Mesendoderm (in vitro differentiated cells): ENCODE measurements at regions not wholly inside any gene's neighbourhood (a gene's known extent, or its start where the extent isn't known, plus 50 kb on each side); places are given as distances from the start of the nearest gene placed in this dataset.

ENCODE experiments used
- DNase-seq: peaks from one replicate; pipeline ENCODE4 v3.0.0; 2013
- H2AK5ac ChIP-seq: 2 replicates; pipeline ENCODE4 v1.6.1; 2013; ENCODE audit warnings: low read length, inconsistent platforms
- H2BK120ac ChIP-seq: 2 replicates; pipeline ENCODE4 v1.6.1; 2013; ENCODE audit warnings: low read depth, mild to moderate bottlenecking, low read length, moderate library complexity, mixed read lengths
- H2BK15ac ChIP-seq: replicated peaks from 2 replicates; pipeline ENCODE4 v1.6.1; 2013; ENCODE audit warnings: low read depth, mild to moderate bottlenecking, moderate library complexity
- H2BK5ac ChIP-seq: 2 replicates; pipeline ENCODE4 v1.6.1; 2013; ENCODE audit warnings: low read length, inconsistent platforms
- H3K18ac ChIP-seq: 2 replicates; pipeline ENCODE4 v1.6.1; 2013; ENCODE audit warnings: mild to moderate bottlenecking, low read length, mixed read lengths
- H3K23ac ChIP-seq: one replicate; pipeline ENCODE4 v1.6.1; 2013; ENCODE audit warnings: low read length
- H3K27ac ChIP-seq: 2 replicates; pipeline ENCODE4 v1.5.1; 2013; ENCODE audit warnings: low read depth, mild to moderate bottlenecking, inconsistent platforms, low read length, moderate library complexity
- H3K27me3 ChIP-seq: 2 replicates; pipeline ENCODE4 v1.6.1; 2013; ENCODE audit warnings: low read length, control low read depth, mild to moderate bottlenecking, inconsistent platforms; ENCODE audit not compliant: insufficient read depth, poor library complexity
- H3K36me3 ChIP-seq: 2 replicates; pipeline ENCODE4 v1.6.1; 2013; ENCODE audit warnings: low read length, inconsistent platforms; ENCODE audit not compliant: control insufficient read depth, insufficient read depth
- H3K4ac ChIP-seq: one replicate; pipeline ENCODE4 v1.6.1; 2013; ENCODE audit warnings: low read depth, mild to moderate bottlenecking, low read length, moderate library complexity
- H3K4me1 ChIP-seq: 2 replicates; pipeline ENCODE4 v1.6.1; 2013; ENCODE audit warnings: low read depth, low read length, inconsistent platforms; ENCODE audit not compliant: control insufficient read depth
- H3K4me2 ChIP-seq: 2 replicates; pipeline ENCODE4 v1.6.1; 2013; ENCODE audit warnings: low read length
- H3K4me3 ChIP-seq: 2 replicates; pipeline ENCODE4 v1.5.1; 2013; ENCODE audit warnings: mild to moderate bottlenecking, low read length
- H3K56ac ChIP-seq: one replicate; pipeline ENCODE4 v1.6.1; 2013; ENCODE audit warnings: low read length
- H3K79me1 ChIP-seq: 2 replicates; pipeline ENCODE4 v1.6.1; 2013; ENCODE audit warnings: low read length, inconsistent platforms
- H3K79me2 ChIP-seq: 2 replicates; pipeline ENCODE4 v1.6.1; 2013; ENCODE audit warnings: mild to moderate bottlenecking, low read length; ENCODE audit not compliant: control insufficient read depth, insufficient read depth
- H3K9ac ChIP-seq: 2 replicates; pipeline ENCODE4 v1.6.1; 2013; ENCODE audit warnings: low read length, inconsistent platforms
- H4K5ac ChIP-seq: one replicate; pipeline ENCODE4 v1.6.1; 2013; ENCODE audit warnings: low read length
- H4K8ac ChIP-seq: one replicate; pipeline ENCODE4 v1.6.1; 2013; ENCODE audit warnings: low read depth, mild to moderate bottlenecking, control low read depth, low read length, moderate library complexity
- WGBS: extraction: QIAGEN DNeasy Blood & Tissue Kit; methylation state at CpG from one replicate; pipeline ENCODE4 v1.1.7; 2013; ENCODE audit warnings: low lambda C conversion rate, missing lambda C conversion rate; ENCODE audit not compliant: insufficient coverage; ENCODE audit errors: extremely low coverage; 5-methylcytosine and 5-hydroxymethylcytosine counted together

DNA sequence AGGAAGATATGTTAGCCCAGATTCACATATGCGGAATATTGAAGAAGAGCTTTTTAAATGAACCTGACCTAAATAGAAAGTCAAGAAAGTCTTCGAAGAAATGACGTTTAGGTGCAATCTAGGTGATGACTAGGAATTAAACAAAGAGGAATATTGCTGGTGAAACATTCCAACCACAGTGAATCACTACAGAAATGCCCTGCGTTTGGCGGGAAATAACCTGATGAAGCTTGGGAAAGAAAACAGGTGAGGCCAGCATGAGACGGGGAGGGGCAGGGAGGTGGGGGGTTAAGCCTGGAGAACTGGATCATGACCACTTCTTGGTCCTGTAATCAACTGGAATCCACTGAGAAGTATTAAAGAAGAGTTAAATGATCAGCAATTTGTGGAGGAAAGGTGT, 299.4 kb upstream of the VSTM2A start:
- no peaks in the 10 kb centered on the region for H3K4me1 ChIP-seq
- H3K4me3 ChIP-seq: no peak overlapping the region
- H3K9ac ChIP-seq: no peak overlapping the region
- H2AK5ac ChIP-seq: no peak overlapping the region
- no peak overlapping the region for H3K56ac ChIP-seq
- no peaks in the 10 kb centered on the region for H3K36me3 ChIP-seq
- no peak overlapping the region for H2BK5ac ChIP-seq
- no peak overlapping the region for H2BK120ac ChIP-seq
- H3K79me2 ChIP-seq: no peaks in the 10 kb centered on the region
- H3K18ac ChIP-seq: no peak overlapping the region
- no peaks in the 10 kb centered on the region for H3K27me3 ChIP-seq
- DNase-seq: no peak
- H4K8ac ChIP-seq: no peak overlapping the region
- no peaks in the 10 kb centered on the region for H3K79me1 ChIP-seq
- H3K4ac ChIP-seq: no peak overlapping the region
- no peak overlapping the region for H3K27ac ChIP-seq
- no CpG with 5 or more reads among the region's 6 CpGs for WGBS
- no peak overlapping the region for H2BK15ac ChIP-seq
- H4K5ac ChIP-seq: no peak overlapping the region
- H3K4me2 ChIP-seq: no peak overlapping the region
- H3K23ac ChIP-seq: no peak overlapping the region

DNA sequence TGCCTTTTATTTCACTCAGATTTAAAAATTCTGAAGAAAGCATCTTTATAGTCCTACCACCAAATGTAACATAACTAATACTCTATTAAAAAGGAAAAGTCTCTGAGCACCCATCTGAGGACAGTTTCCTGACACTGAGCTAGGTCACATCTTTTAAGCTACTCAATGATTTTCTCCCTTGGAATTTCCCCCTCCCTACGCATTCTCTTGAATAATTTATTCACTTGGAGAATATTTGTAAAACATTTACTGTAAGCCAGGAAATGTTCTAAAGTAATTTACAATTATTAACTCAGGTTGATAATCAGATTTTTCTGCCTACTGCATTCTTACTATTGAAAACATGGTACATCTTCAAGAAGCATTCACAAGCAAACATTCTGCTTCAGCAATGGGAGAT, 297.2 kb upstream of the VSTM2A start:
- WGBS: no CpG with 5 or more reads among the region's 1 CpG
- Histone ChIP-seq H2BK5ac (no peak overlapping the region), H3K56ac (no peak overlapping the region), H3K27ac (no peak overlapping the region), H3K4me3 (no peak overlapping the region), H3K4me1 (no peaks in the 10 kb centered on the region), H3K9ac (no peak overlapping the region), H3K27me3 (no peaks in the 10 kb centered on the region), H3K79me2 (no peaks in the 10 kb centered on the region), H2AK5ac (no peak overlapping the region), H3K23ac (no peak overlapping the region), H3K4ac (no peak overlapping the region), H3K79me1 (no peaks in the 10 kb centered on the region), H4K8ac (no peak overlapping the region), H3K18ac (no peak overlapping the region), H4K5ac (no peak overlapping the region), H2BK15ac (no peak overlapping the region), H3K4me2 (no peak overlapping the region), H3K36me3 (no peaks in the 10 kb centered on the region), H2BK120ac (no peak overlapping the region)
- no peak for DNase-seq

DNA sequence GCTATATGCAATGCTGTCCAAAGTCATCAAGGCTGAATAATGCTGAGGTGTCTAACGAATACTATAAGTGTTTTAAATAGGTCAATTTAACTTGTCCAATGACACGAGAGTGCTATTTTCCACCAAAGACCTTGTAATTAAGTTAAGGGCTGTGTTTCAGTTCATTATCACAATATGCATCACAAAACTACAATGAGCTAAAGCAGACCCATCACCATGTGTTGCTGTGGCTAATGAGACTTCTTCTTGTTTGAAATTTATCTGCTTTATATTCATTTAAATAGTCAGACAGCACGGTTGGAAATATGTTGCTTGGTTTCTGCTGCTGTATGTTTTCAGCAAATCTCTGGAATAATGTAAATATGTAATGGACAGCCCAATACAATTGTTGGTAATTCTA, 292.5 kb upstream of the VSTM2A start:
- DNase-seq: no peak
- Histone ChIP-seq H3K18ac (no peak overlapping the region), H3K27me3 (no peaks in the 10 kb centered on the region), H2BK15ac (no peak overlapping the region), H3K4me2 (no peak overlapping the region), H3K27ac (no peak overlapping the region), H3K36me3 (no peaks in the 10 kb centered on the region), H3K79me2 (no peaks in the 10 kb centered on the region), H2BK5ac (no peak overlapping the region), H2AK5ac (no peak overlapping the region), H3K4ac (no peak overlapping the region), H3K9ac (no peak overlapping the region), H4K8ac (no peak overlapping the region), H3K23ac (no peak overlapping the region), H2BK120ac (no peak overlapping the region), H3K4me3 (no peak overlapping the region), H3K56ac (no peak overlapping the region), H3K4me1 (no peaks in the 10 kb centered on the region), H4K5ac (no peak overlapping the region), H3K79me1 (no peaks in the 10 kb centered on the region)
- WGBS: no CpG with 5 or more reads among the region's 3 CpGs

DNA sequence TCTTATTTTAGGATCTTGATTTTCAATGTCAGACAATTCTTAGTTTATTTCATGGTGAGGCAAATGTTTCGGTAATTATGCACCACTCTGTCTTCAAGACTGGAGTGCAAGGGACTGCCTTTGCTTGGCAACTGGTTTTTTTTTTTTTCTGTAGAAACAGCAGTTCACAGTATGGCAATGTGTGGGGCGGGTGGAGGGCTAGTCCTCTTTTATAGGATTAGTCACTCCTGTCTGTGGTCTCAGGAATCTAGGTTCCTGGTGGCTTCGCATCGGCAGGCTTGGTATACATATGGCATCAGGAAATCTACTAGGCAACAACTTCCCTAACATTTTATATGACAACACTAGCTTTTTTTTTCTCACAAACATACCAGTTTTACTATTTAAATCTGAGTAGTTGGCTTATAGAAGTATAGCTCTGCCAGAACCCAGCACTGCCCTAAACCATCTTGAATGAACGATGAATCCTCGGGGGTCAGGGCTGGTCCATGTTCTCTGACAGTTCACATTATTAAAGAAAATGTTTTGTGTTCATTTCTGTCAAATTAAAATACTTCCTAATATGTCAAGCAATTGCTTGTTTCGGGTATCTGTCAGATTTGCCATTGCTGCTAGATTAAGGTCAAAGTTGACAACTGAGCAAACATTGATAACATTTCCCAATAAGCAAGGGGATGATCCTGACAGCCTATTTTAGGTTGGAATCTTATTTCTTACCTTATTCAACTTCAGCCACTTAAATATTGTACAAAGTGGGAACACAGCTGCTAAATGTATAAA, 289.7 kb upstream of the VSTM2A start:
- Histone ChIP-seq H3K9ac (no peak overlapping the region), H3K4ac (no peak overlapping the region), H3K18ac (no peak overlapping the region), H3K36me3 (no peaks in the 10 kb centered on the region), H3K4me1 (no peaks in the 10 kb centered on the region), H4K8ac (no peak overlapping the region), H2AK5ac (no peak overlapping the region), H3K79me2 (no peaks in the 10 kb centered on the region), H3K4me2 (no peak overlapping the region), H2BK120ac (no peak overlapping the region), H3K56ac (no peak overlapping the region), H3K27ac (no peak overlapping the region), H3K23ac (no peak overlapping the region), H2BK15ac (no peak overlapping the region), H3K4me3 (no peak overlapping the region), H3K79me1 (no peaks in the 10 kb centered on the region), H2BK5ac (no peak overlapping the region), H4K5ac (no peak overlapping the region), H3K27me3 (no peaks in the 10 kb centered on the region)
- no peak for DNase-seq
- no CpG with 5 or more reads among the region's 7 CpGs for WGBS

DNA sequence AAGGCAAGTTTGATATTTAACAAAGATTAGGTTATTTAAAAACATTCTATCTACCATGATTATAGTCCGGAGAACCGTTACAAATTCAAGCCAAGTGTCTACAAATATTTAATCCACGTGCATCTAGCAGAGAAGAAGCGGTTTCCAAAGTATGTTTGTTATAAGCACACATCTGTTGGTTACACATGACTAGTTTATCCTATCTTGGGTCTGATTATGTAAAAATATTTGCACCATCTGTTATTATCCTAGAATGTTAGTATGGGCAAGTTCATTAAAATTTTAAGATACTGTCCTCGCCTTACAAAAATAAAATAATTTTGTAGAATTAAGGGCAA, 289.2 kb upstream of the VSTM2A start:
- no peak overlapping the region for H3K18ac ChIP-seq
- no peak overlapping the region for H2BK5ac ChIP-seq
- H3K79me2 ChIP-seq: no peaks in the 10 kb centered on the region
- no peak for DNase-seq
- H3K79me1 ChIP-seq: no peaks in the 10 kb centered on the region
- no CpG with 5 or more reads among the region's 5 CpGs for WGBS
- H2BK15ac ChIP-seq: no peak overlapping the region
- H3K27me3 ChIP-seq: no peaks in the 10 kb centered on the region
- H3K27ac ChIP-seq: no peak overlapping the region
- H3K4me3 ChIP-seq: no peak overlapping the region
- no peaks in the 10 kb centered on the region for H3K36me3 ChIP-seq
- no peak overlapping the region for H3K23ac ChIP-seq
- H3K4me1 ChIP-seq: no peaks in the 10 kb centered on the region
- no peak overlapping the region for H2BK120ac ChIP-seq
- no peak overlapping the region for H3K4ac ChIP-seq
- H4K5ac ChIP-seq: no peak overlapping the region
- H3K56ac ChIP-seq: no peak overlapping the region
- no peak overlapping the region for H3K4me2 ChIP-seq
- no peak overlapping the region for H3K9ac ChIP-seq
- H2AK5ac ChIP-seq: no peak overlapping the region
- no peak overlapping the region for H4K8ac ChIP-seq

DNA sequence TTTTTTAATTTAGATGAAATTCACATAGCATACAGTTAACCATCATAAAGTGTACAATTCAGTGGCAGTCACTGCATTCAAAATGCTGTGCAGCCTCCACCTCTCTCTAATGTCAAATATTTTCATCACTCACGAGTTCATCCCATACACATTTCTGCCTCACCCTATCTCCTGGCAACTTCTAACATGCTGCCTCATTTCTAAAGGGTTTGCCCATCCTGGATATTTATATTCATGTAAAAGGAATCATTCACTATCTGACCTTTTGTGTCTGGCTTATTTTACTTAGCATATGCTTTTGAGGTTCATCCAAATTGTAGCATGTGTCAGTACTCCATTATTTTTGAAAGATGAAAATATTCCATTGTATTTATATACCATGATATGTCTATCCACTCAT, 286.9 kb upstream of the VSTM2A start:
- no peak overlapping the region for H3K9ac ChIP-seq
- H3K18ac ChIP-seq: no peak overlapping the region
- H2BK5ac ChIP-seq: no peak overlapping the region

More for the DNA sequence above, 286.9 kb upstream of the VSTM2A start:
- Histone ChIP-seq H3K27me3 (no peaks in the 10 kb centered on the region), H3K4me3 (no peak overlapping the region), H3K4ac (no peak overlapping the region), H3K36me3 (no peaks in the 10 kb centered on the region), H3K4me1 (no peaks in the 10 kb centered on the region), H3K56ac (no peak overlapping the region), H3K79me1 (no peaks in the 10 kb centered on the region), H4K5ac (no peak overlapping the region), H3K23ac (no peak overlapping the region), H3K79me2 (no peaks in the 10 kb centered on the region), H3K4me2 (no peak overlapping the region), H4K8ac (no peak overlapping the region), H3K27ac (no peak overlapping the region), H2AK5ac (no peak overlapping the region), H2BK120ac (no peak overlapping the region), H2BK15ac (no peak overlapping the region)
- WGBS: no CpG with 5 or more reads among the region's 1 CpG
- DNase-seq: no peak
